C4-2B (cell line): ENCODE measurements at regions not wholly inside any gene's neighbourhood (a gene's known extent, or its start where the extent isn't known, plus 50 kb on each side); places are given as distances from the start of the nearest gene placed in this dataset.

Experiments
- ZFX ChIP-seq: fragments of 450-650 bp; IDR thresholded peaks from 2 replicates; pipeline ENCODE4 v1.6.1; 2017
- TF ChIP-seq, protein P1 (sequence below): fragments of 450-650 bp; conservative IDR thresholded peaks from 2 replicates; pipeline ENCODE4 v1.5.1; 2017; ENCODE audit warnings: mild to moderate bottlenecking

DNA sequence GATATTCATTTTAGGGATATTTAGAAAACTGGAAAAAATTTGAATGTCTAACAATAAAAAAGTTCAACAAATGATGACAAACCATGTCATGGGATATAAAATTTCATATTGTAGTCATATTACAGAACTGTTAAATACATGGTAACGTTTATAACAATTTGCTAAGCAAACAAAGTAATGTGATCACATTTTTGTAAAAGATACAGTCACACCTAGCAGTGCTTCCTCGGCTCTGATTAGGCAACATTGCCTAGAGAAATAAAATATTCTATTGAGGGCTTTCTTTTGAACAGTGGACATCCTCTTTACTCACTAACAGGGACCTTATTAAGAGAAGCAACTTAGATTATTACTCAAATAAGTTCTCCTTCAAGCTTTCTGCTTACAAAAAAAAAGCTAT, 605.5 kb downstream of the GATA3 start:
- TF ChIP-seq, protein P1, sequence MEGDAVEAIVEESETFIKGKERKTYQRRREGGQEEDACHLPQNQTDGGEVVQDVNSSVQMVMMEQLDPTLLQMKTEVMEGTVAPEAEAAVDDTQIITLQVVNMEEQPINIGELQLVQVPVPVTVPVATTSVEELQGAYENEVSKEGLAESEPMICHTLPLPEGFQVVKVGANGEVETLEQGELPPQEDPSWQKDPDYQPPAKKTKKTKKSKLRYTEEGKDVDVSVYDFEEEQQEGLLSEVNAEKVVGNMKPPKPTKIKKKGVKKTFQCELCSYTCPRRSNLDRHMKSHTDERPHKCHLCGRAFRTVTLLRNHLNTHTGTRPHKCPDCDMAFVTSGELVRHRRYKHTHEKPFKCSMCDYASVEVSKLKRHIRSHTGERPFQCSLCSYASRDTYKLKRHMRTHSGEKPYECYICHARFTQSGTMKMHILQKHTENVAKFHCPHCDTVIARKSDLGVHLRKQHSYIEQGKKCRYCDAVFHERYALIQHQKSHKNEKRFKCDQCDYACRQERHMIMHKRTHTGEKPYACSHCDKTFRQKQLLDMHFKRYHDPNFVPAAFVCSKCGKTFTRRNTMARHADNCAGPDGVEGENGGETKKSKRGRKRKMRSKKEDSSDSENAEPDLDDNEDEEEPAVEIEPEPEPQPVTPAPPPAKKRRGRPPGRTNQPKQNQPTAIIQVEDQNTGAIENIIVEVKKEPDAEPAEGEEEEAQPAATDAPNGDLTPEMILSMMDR, result no peak
- TF ChIP-seq ZFX, result no peak
